Caco-2 (cell line): ENCODE measurements at regions not wholly inside any gene's neighbourhood (a gene's known extent, or its start where the extent isn't known, plus 50 kb on each side); places are given as distances from the start of the nearest gene placed in this dataset.

Experiments
- BruUV-seq: library from RNA; stranded (reverse); fragments of 400-500 nt; replicated peaks from 2 replicates; lab custom pipeline; 2021; lab: Mats Ljungman, UMichigan
- CTCF ChIA-PET: fragments of 300-600 bp; sonication (Branson Sonifier 250); formaldehyde crosslinking; loops from one replicate; lab custom pipeline; 2022; ENCODE audit warnings: antibody characterized with exemption; lab: Charles Lee
- POLR2A ChIA-PET: fragments of 300-600 bp; sonication (Branson Sonifier 250); formaldehyde crosslinking; loops from one replicate; lab custom pipeline; 2022; ENCODE audit warnings: antibody characterized with exemption; lab: Charles Lee
- DNase-seq, 2 experiments: peaks; one replicate each; pipeline versions ENCODE4 v3.0.0 to v3.0.0-alpha.2; 2020 to 2022
- H3K27me3 ChIP-seq: replicated peaks from 2 replicates; pipeline ENCODE4 v1.6.0; 2011; ENCODE audit warnings: low read length; ENCODE audit not compliant: control insufficient read depth, insufficient read depth
- H3K36me3 ChIP-seq: 2 replicates; pipeline ENCODE4 v1.5.1; 2011; ENCODE audit warnings: low read length; ENCODE audit not compliant: control insufficient read depth, insufficient read depth
- H3K4me1 ChIP-seq: fragments of 250-450 bp; sonication (Bioruptor Pico); 2 replicates; pipeline ENCODE4 v1.5.1; 2020; ENCODE audit warnings: mild to moderate bottlenecking
- H3K4me3 ChIP-seq: 2 replicates; pipeline ENCODE4 v1.5.1; 2011; ENCODE audit warnings: low read depth, mild to moderate bottlenecking, control low read depth, low read length
- H3K9me3 ChIP-seq: fragments of 250-450 bp; sonication (Bioruptor Pico); 2 replicates; pipeline ENCODE4 v1.5.1; 2020; ENCODE audit warnings: mild to moderate bottlenecking, moderate library complexity
- H3K27ac Mint-ChIP-seq: one replicate; pipeline ENCODE4 v1.8.0; 2022; ENCODE audit warnings: mixed read lengths; ENCODE audit not compliant: unreplicated experiment
- H3K27me3 Mint-ChIP-seq: one replicate; pipeline ENCODE4 v1.8.0; 2022; ENCODE audit warnings: mixed read lengths; ENCODE audit not compliant: insufficient read depth, unreplicated experiment
- H3K36me3 Mint-ChIP-seq: one replicate; pipeline ENCODE4 v1.8.0; 2022; ENCODE audit warnings: mild to moderate bottlenecking, mixed read lengths; ENCODE audit not compliant: insufficient read depth, unreplicated experiment
- H3K4me1 Mint-ChIP-seq: one replicate; pipeline ENCODE4 v1.8.0; 2022; ENCODE audit warnings: low read depth, mixed read lengths; ENCODE audit not compliant: unreplicated experiment
- H3K4me3 Mint-ChIP-seq: one replicate; pipeline ENCODE4 v1.8.0; 2022; ENCODE audit warnings: mild to moderate bottlenecking, moderate library complexity, mixed read lengths; ENCODE audit not compliant: unreplicated experiment
- H3K9me3 Mint-ChIP-seq: one replicate; pipeline ENCODE4 v1.8.0; 2022; ENCODE audit warnings: mixed read lengths; ENCODE audit not compliant: unreplicated experiment
- CTCF ChIP-seq, 2 experiments: fragments of 200-600 bp in 1 of 2; IDR thresholded peaks; 1 replicate in 1 of 2; 2 replicates in 1 of 2; pipeline versions ENCODE4 v1.5.1 to v1.8.0; 2011 to 2022; ENCODE audit warnings: antibody characterized with exemption in 1 of 2, control low read depth in 1 of 2, inconsistent platforms in 1 of 2, low read depth in 1 of 2, low read length in 1 of 2, mild to moderate bottlenecking in 1 of 2, moderate library complexity in 1 of 2; ENCODE audit not compliant: insufficient read depth in 1 of 2, severe bottlenecking in 1 of 2, unreplicated experiment in 1 of 2
- intact Hi-C: fragments of 100-400 bp; cut with micrococcal nuclease; formaldehyde crosslinking; loops from one replicate; pipeline ENCODE4 v1.10.0; 2022; ENCODE audit not compliant: unreplicated experiment

GRCh38 chr16:13793841-13794409, 126.0 kb upstream of the ERCC4 start:
- BruUV-seq, result no TSS peak

GRCh38 chr16:13795131-13795530, 124.8 kb upstream of the ERCC4 start:
- no peaks in the 10 kb centered on the region for H3K9me3 Mint-ChIP-seq
- TF ChIP-seq CTCF (IDR thresholded peaks at IDR 0.05; ENCODE audit: insufficient read depth in 1 of 2, low read depth in 1 of 2, low read length in 1 of 2, severe bottlenecking in 1 of 2, unreplicated experiment in 1 of 2), result no peak
- Histone ChIP-seq H3K36me3 (no peaks in the 10 kb centered on the region), H3K4me1 (no peaks in the 10 kb centered on the region), H3K4me3 (no peak overlapping the region), H3K9me3 (no peaks in the 10 kb centered on the region), H3K27me3 (no peaks in the 10 kb centered on the region; the same call in none of the 2 replicates)
- no peaks in the 10 kb centered on the region for H3K36me3 Mint-ChIP-seq
- DNase-seq, result no peak
- CTCF ChIA-PET, result no interaction called here
- no TSS peak for BruUV-seq
- H3K27me3 Mint-ChIP-seq, result peaks cover 7% of the 10 kb centered on the region
- H3K4me1 Mint-ChIP-seq, result no peaks in the 10 kb centered on the region
- no peak overlapping the region for H3K27ac Mint-ChIP-seq
- no peak overlapping the region for H3K4me3 Mint-ChIP-seq
- POLR2A ChIA-PET, result no interaction called here
- intact Hi-C loops, result no loop called here

More at GRCh38 chr16:13793841-13794409, 126.0 kb upstream of the ERCC4 start:
- Mint-ChIP-seq H3K27me3 (peaks cover 7% of the 10 kb centered on the region), H3K4me1 (no peaks in the 10 kb centered on the region), H3K9me3 (no peaks in the 10 kb centered on the region), H3K4me3 (no peak overlapping the region), H3K27ac (no peak overlapping the region), H3K36me3 (no peaks in the 10 kb centered on the region)
- no peak for TF ChIP-seq CTCF (IDR thresholded peaks at IDR 0.05; ENCODE audit: insufficient read depth in 1 of 2, low read depth in 1 of 2, low read length in 1 of 2, severe bottlenecking in 1 of 2, unreplicated experiment in 1 of 2)
- intact Hi-C loops, result no loop called here
- Histone ChIP-seq H3K9me3 (no peaks in the 10 kb centered on the region), H3K4me1 (no peaks in the 10 kb centered on the region), H3K4me3 (no peak overlapping the region), H3K27me3 (no peaks in the 10 kb centered on the region; the same call in none of the 2 replicates), H3K36me3 (no peaks in the 10 kb centered on the region)
- POLR2A ChIA-PET, result no interaction called here
- CTCF ChIA-PET, result no interaction called here
- DNase-seq, result no peak

- Mint-ChIP-seq H3K4me3 (no peak overlapping the region), H3K4me1 (no peaks in the 10 kb centered on the region), H3K36me3 (no peaks in the 10 kb centered on the region), H3K27ac (no peak overlapping the region), H3K9me3 (no peaks in the 10 kb centered on the region), H3K27me3 (peaks cover 7% of the 10 kb centered on the region)
- Histone ChIP-seq H3K4me3 (no peak overlapping the region), H3K9me3 (no peaks in the 10 kb centered on the region), H3K36me3 (no peaks in the 10 kb centered on the region), H3K4me1 (no peaks in the 10 kb centered on the region), H3K27me3 (no peaks in the 10 kb centered on the region; the same call in none of the 2 replicates)
- BruUV-seq, result no TSS peak
- ChIA-PET POLR2A (no interaction called here), CTCF (no interaction called here)
- TF ChIP-seq CTCF (IDR thresholded peaks at IDR 0.05; ENCODE audit: insufficient read depth in 1 of 2, low read depth in 1 of 2, low read length in 1 of 2, severe bottlenecking in 1 of 2, unreplicated experiment in 1 of 2), result no peak
- no peak for DNase-seq
- intact Hi-C loops, result no loop called here
Observed at GRCh38 chr16:13797718-13798117, 122.2 kb upstream of the ERCC4 start.
